Mucosa of descending colon (tissue), 3 donors: ENCODE measurements at regions not wholly inside any gene's neighbourhood (a gene's known extent, or its start where the extent isn't known, plus 50 kb on each side); places are given as distances from the start of the nearest gene placed in this dataset.
A peak's percentile ranks its signal among the peaks of the same experiment; 100 is the strongest.

Experiments used
- ATAC-seq: fragments of 200-7000 bp; cut with Tn5 transposase; one replicate; pipeline ENCODE4 v1.9.1; 2020; ENCODE audit warnings: mild to moderate bottlenecking, moderate library complexity
- DNase-seq, 3 donors: peaks; one replicate each; pipeline ENCODE4 v3.0.0-alpha.2; 2020
- H3K36me3 ChIP-seq: fragments of 200-600 bp; one replicate; pipeline ENCODE4 v1.8.0; 2021; ENCODE audit warnings: low read depth, mild to moderate bottlenecking
- H3K4me1 ChIP-seq: fragments of 200-600 bp; one replicate; pipeline ENCODE4 v1.8.0; 2021; ENCODE audit warnings: low read depth, mild to moderate bottlenecking
- H3K4me3 ChIP-seq: fragments of 200-600 bp; one replicate; pipeline ENCODE4 v1.8.0; 2021; ENCODE audit warnings: mild to moderate bottlenecking
- H3K9me3 ChIP-seq: fragments of 200-600 bp; one replicate; pipeline ENCODE4 v1.8.0; 2021; ENCODE audit warnings: mild to moderate bottlenecking
- intact Hi-C, 2 donors: fragments of 100-400 bp; cut with DNase I in 1 of 2; cut with micrococcal nuclease in 1 of 2; formaldehyde crosslinking; loops; one replicate each; pipeline versions ENCODE4 v1.11.0 to v1.11.1; 2022; cut with DNase I, micrococcal nuclease
- TF ChIP-seq, protein P1 (sequence below): fragments of 200-600 bp; IDR thresholded peaks from one replicate; pipeline ENCODE4 v1.8.0; 2022; ENCODE audit warnings: antibody characterized with exemption, mild to moderate bottlenecking
- donor health status: DM: no; HTN: no; CAD: no; lungs with moderate emphysema.
- donor health status: DM: no; HTN: no; CAD: no.
- donor health status: DM: no; HTN: yes; CAD: no.

DNA sequence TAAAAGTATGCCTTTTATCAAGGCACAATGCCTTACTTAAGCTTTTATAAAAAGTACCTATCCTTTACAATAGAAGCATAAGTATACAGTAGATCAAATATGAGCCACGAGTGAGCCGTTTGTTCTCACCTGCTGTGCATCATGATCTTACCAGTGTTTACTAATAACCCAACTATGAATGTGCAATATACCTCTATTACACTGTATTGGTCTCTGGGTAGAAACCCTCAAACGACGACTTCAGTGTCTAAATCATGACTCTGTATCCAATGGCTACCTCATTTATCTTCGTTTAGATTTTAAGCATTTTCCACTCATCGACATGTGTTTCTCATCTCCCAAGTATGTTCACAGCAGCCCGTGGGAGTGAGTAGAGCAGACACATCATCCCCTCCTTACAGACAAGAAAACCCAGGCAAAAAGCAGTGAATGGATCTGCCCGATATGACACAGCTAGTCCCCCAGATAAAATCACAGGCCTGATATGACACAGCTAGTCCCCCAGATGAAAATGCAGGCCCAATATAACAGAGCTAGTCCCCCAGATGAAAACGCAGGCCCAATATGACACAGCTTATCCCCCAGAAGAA is 279.8 kb downstream of the TNS1 start:
- no peak overlapping the region for H3K4me3 ChIP-seq
- no peak for DNase-seq
- intact Hi-C loops: no loop called here
- H3K9me3 ChIP-seq: no peaks in the 10 kb centered on the region
- H3K4me1 ChIP-seq: no peaks in the 10 kb centered on the region
- ATAC-seq: no peak
- H3K36me3 ChIP-seq: no peaks in the 10 kb centered on the region
- TF ChIP-seq, protein P1, sequence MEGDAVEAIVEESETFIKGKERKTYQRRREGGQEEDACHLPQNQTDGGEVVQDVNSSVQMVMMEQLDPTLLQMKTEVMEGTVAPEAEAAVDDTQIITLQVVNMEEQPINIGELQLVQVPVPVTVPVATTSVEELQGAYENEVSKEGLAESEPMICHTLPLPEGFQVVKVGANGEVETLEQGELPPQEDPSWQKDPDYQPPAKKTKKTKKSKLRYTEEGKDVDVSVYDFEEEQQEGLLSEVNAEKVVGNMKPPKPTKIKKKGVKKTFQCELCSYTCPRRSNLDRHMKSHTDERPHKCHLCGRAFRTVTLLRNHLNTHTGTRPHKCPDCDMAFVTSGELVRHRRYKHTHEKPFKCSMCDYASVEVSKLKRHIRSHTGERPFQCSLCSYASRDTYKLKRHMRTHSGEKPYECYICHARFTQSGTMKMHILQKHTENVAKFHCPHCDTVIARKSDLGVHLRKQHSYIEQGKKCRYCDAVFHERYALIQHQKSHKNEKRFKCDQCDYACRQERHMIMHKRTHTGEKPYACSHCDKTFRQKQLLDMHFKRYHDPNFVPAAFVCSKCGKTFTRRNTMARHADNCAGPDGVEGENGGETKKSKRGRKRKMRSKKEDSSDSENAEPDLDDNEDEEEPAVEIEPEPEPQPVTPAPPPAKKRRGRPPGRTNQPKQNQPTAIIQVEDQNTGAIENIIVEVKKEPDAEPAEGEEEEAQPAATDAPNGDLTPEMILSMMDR: no peak

DNA sequence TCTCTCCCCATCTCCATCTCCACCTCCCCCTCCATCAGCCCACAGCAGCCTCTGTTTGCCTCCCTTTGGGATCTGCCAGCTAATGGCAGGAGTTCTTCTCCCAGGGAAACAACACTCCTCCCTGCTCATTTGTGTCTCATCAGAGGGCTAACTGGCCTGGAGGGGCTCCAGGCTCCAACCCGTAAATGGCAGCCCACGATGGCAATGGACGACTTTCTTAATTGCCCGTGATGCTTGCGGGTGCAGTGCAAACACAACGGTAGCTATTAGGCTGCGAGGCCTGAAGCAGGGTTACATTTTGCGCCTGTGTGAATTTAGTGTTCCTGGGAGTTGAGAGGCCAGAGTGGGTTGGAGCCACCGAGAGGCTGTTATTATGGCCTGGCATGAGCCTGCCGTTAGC is 285.1 kb downstream of the TNS1 start:
- Histone ChIP-seq H3K4me3 (no peak overlapping the region), H3K9me3 (no peaks in the 10 kb centered on the region), H3K4me1 (no peaks in the 10 kb centered on the region), H3K36me3 (no peaks in the 10 kb centered on the region)
- ATAC-seq: no peak
- TF ChIP-seq, protein P1: no peak
- no peak for DNase-seq
- intact Hi-C loops: loop anchor here in 1 of 2 donors (10.0 kb wide), 1 partner anchor 1033 kb away; no protein-coding TSS in a partner anchor

DNA sequence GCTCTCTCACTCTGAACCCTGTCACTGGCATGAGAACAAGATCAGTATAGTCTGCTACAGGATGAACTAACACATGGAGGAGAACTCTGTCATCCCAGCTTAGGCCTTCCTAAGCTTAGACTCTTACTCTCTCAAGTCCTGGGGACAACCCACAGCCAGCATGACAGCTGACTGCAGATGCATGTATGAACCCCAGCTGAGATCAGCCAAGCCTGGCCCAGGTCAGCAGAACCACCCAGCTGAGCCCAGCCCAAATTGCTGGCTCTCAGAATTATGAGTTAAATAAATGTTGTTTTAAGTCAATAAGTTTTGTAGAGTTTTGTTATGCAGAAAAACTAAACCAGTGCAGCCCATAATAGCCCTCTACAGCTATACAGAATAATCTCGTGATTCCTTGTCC is 287.3 kb downstream of the TNS1 start:
- TF ChIP-seq, protein P1: no peak
- no peaks in the 10 kb centered on the region for H3K36me3 ChIP-seq
- DNase-seq (no peak), ATAC-seq (no peak)
- H3K4me3 ChIP-seq: no peak overlapping the region
- no peaks in the 10 kb centered on the region for H3K4me1 ChIP-seq
- intact Hi-C loops: loop anchor here in 1 of 2 donors (10.0 kb wide), 1 partner anchor 1031 kb away; no protein-coding TSS in a partner anchor
- H3K9me3 ChIP-seq: no peaks in the 10 kb centered on the region

DNA sequence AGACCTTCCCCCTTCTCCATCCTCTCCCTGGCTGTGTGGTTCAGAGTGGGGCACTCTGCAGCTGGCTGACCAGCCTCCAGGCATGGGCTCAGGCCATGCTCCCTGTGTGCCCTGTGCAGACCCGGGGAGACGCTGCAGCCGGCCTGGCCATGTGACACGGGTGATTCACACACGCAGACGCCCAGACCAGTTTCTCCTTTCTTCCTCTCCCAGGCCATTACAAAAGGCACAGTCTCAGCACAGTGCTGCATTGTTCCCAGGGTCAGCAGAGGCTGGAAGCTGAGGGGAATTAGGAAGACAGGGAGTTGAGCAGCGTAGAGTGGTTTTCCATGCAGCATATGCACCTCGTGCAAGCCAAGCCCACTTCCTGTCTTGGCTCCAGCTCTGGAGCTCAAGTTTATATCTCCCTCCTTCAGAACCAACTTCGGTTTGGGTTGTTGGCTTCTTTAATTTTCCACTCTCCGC is 288.5 kb downstream of the TNS1 start:
- TF ChIP-seq, protein P1: no peak
- H3K4me3 ChIP-seq: no peak overlapping the region
- intact Hi-C loops: loop anchor here in 1 of 2 donors (10.0 kb wide), 1 partner anchor 1030 kb away; no protein-coding TSS in a partner anchor
- no peaks in the 10 kb centered on the region for H3K9me3 ChIP-seq
- DNase-seq (peak in 2 of 3 donors; percentile 21 to 38), ATAC-seq (peak; percentile 38)
- H3K4me1 ChIP-seq: no peaks in the 10 kb centered on the region
- no peaks in the 10 kb centered on the region for H3K36me3 ChIP-seq

DNA sequence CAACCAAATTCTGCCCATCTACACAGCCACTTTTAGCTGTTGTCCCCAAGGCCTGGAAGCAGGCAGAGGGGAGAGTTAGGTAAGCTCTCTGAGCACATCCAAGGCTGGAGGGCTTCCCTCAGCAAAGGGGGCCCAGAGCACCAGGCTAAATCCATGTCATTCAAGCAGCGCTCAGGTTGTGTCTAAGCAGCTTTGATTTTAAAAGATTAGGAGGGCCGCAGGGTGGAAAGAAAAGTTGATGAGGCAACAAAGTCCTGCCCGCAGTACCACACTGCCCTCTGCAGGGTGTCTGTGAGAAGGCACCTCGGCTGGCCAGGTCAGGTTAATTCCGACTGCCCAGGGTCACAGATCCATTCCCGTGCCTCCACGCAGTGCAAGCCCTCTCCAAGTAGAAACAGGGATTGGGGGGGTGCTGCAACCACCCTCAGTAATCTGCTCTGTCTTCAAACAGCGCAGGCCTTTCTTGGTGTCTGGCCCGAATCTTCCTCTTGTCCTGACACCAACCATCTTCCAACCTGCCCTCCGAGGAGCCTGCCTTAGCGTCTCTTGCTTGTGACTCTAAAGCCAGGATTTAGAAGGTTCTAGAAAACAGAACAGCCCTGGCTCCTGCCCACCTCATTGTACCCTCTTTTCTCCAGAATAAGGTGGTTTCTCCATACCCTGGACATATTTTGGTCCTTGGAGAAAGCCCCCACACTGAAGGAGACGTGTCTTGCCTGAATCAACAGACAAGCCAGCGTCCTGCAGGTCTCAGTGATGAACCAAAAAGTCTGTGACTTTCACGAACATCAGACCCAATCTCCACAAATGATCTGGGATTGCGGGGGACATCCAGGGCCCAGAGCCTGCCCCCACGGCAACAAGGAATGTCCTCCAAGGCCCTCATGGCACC is 289.2 kb downstream of the TNS1 start:
- DNase-seq: peak; percentile 65 to 78 (median 77)
- peak; percentile 82 for ATAC-seq
- intact Hi-C loops: loop anchor here in 1 of 2 donors (10.0 kb wide), 1 partner anchor 1029 kb away; no protein-coding TSS in a partner anchor
- TF ChIP-seq, protein P1: peak; percentile 91
- Histone ChIP-seq H3K9me3 (no peaks in the 10 kb centered on the region), H3K36me3 (no peaks in the 10 kb centered on the region), H3K4me1 (no peaks in the 10 kb centered on the region), H3K4me3 (no peak overlapping the region)
